B cell (primary cell): ENCODE measurements at regions not wholly inside any gene's neighbourhood (a gene's known extent, or its start where the extent isn't known, plus 50 kb on each side); places are given as distances from the start of the nearest gene placed in this dataset.

Experiments used
- ATAC-seq: fragments of 200-7000 bp; cut with Tn5 transposase; one replicate; pipeline ENCODE4 v1.10.0; 2021; ENCODE audit warnings: low read depth, mild to moderate bottlenecking, moderate number of reproducible peaks, moderate library complexity
- CTCF ChIA-PET: fragments of 350-600 bp; sonication (Branson Sonifier 250); formaldehyde crosslinking; loops from one replicate; lab custom pipeline; 2021; ENCODE audit warnings: antibody characterized with exemption, inconsistent platforms; lab: Charles Lee
- POLR2A ChIA-PET: fragments of 350-600 bp; sonication (Branson Sonifier 250); formaldehyde crosslinking; loops from one replicate; lab custom pipeline; 2021; ENCODE audit warnings: antibody characterized with exemption; lab: Charles Lee
- DNase-seq: peaks from one replicate; pipeline ENCODE4 v3.0.0; 2013
- H2AFZ ChIP-seq: 2 replicates; pipeline ENCODE4 v1.6.1; 2012; ENCODE audit warnings: mild to moderate bottlenecking, low read depth, low read length; ENCODE audit not compliant: insufficient read depth, poor library complexity, severe bottlenecking
- H3K27ac ChIP-seq, 2 donors: 1 replicate in 1 of 2; 2 replicates in 1 of 2; pipeline ENCODE4 v1.5.1; 2012 to 2013; ENCODE audit warnings: low read length in 2 of 2, mild to moderate bottlenecking in 2 of 2, moderate library complexity in 1 of 2
- H3K27me3 ChIP-seq, 4 experiments: fragments of 200-600 bp in 1 of 4; sonication (generic) in 1 of 4; replicated peaks in 1 of 4; 1 replicate in 2 of 4; 2 replicates in 2 of 4; pipeline versions ENCODE4 v1.6.1 to v1.7.0; 2013 to 2016; ENCODE audit warnings: low read length in 3 of 4, mild to moderate bottlenecking in 2 of 4, mixed read lengths in 1 of 4, moderate library complexity in 1 of 4; ENCODE audit not compliant: insufficient read depth in 4 of 4, control insufficient read depth in 3 of 4; ENCODE audit errors: control extremely low read depth in 1 of 4
- H3K36me3 ChIP-seq, 2 experiments: replicated peaks in 1 of 2; 1 replicate in 1 of 2; 2 replicates in 1 of 2; pipeline versions ENCODE4 v1.6.1 to v1.7.1; 2013; ENCODE audit warnings: low read length in 1 of 2; ENCODE audit not compliant: insufficient read depth in 2 of 2, control insufficient read depth in 1 of 2; ENCODE audit errors: control extremely low read depth in 1 of 2, extremely low read depth in 1 of 2
- H3K4me1 ChIP-seq, 2 donors: fragments of 200-600 bp in 1 of 2; sonication (generic) in 1 of 2; 1 replicate in 1 of 2; 2 replicates in 1 of 2; pipeline versions ENCODE4 v1.5.1 to v1.6.1; 2013 to 2017; ENCODE audit warnings: low read length in 2 of 2; ENCODE audit not compliant: control insufficient read depth in 2 of 2, insufficient read depth in 2 of 2
- H3K4me2 ChIP-seq: replicated peaks from 2 replicates; pipeline ENCODE3; 2012; ENCODE audit warnings: mild to moderate bottlenecking, low read depth, low read length; ENCODE audit not compliant: poor library complexity, severe bottlenecking
- H3K4me3 ChIP-seq, 5 experiments: fragments of 200-600 bp in 1 of 5; sonication (generic) in 1 of 5; 1 replicate in 3 of 5; 2 replicates in 2 of 5; pipeline versions ENCODE4 v1.5.1 to v1.7.0; 2011 to 2016; ENCODE audit warnings: low read length in 4 of 5, mild to moderate bottlenecking in 4 of 5, low read depth in 2 of 5, control low read depth in 1 of 5, moderate library complexity in 1 of 5; ENCODE audit not compliant: insufficient read depth in 1 of 5; ENCODE audit errors: control extremely low read depth in 1 of 5, extremely low read depth in 1 of 5
- H3K79me2 ChIP-seq: fragments of 200-600 bp; sonication (generic); one replicate; pipeline ENCODE4 v1.6.0; 2016; ENCODE audit warnings: low read length; ENCODE audit not compliant: control insufficient read depth, insufficient read depth
- H3K9ac ChIP-seq: fragments of 200-600 bp; sonication (generic); 2 replicates; pipeline ENCODE4 v1.6.1; 2017; ENCODE audit warnings: mild to moderate bottlenecking, low read length, moderate library complexity
- H3K9me3 ChIP-seq, 3 donors: one replicate each; pipeline versions ENCODE4 v1.6.1 to v1.7.1; 2013; ENCODE audit warnings: low read length in 2 of 3; ENCODE audit not compliant: control insufficient read depth in 2 of 3, insufficient read depth in 1 of 3; ENCODE audit errors: control extremely low read depth in 1 of 3
- H4K20me1 ChIP-seq: 2 replicates; pipeline ENCODE4 v1.6.0; 2012; ENCODE audit warnings: mild to moderate bottlenecking, low read length; ENCODE audit not compliant: insufficient read depth, control insufficient read depth, poor library complexity, severe bottlenecking
- H3K27ac Mint-ChIP-seq: one replicate; pipeline ENCODE4 v1.8.0; 2021; ENCODE audit warnings: mixed read lengths
- H3K27me3 Mint-ChIP-seq: one replicate; pipeline ENCODE4 v1.8.0; 2021; ENCODE audit warnings: mixed read lengths
- H3K4me1 Mint-ChIP-seq: one replicate; pipeline ENCODE4 v1.8.0; 2021; ENCODE audit warnings: mixed read lengths
- H3K4me3 Mint-ChIP-seq: one replicate; pipeline ENCODE4 v1.8.0; 2021; ENCODE audit warnings: mixed read lengths
- H3K9me3 Mint-ChIP-seq: one replicate; pipeline ENCODE4 v1.8.0; 2022; ENCODE audit warnings: mixed read lengths; ENCODE audit not compliant: insufficient read depth
- EZH2 ChIP-seq: IDR thresholded peaks from 2 replicates; pipeline ENCODE4 v1.6.1; 2012; ENCODE audit warnings: borderline replicate concordance, low read depth, mild to moderate bottlenecking, moderate library complexity, low read length; ENCODE audit not compliant: insufficient read depth, poor library complexity, severe bottlenecking
- WGBS: methylation state at CpG from one replicate; pipeline ENCODE4 v1.1.5; 2013; ENCODE audit warnings: missing lambda C conversion rate; ENCODE audit not compliant: insufficient coverage; 5-methylcytosine and 5-hydroxymethylcytosine counted together
- intact Hi-C: fragments of 100-400 bp; cut with micrococcal nuclease; formaldehyde crosslinking; loops from one replicate; pipeline ENCODE4 v1.10.0; 2022
- TF ChIP-seq, protein P1 (sequence below): fragments of 200-600 bp; IDR thresholded peaks from one replicate; pipeline ENCODE4 v1.8.0; 2022; ENCODE audit warnings: antibody characterized with exemption, mild to moderate bottlenecking

DNA sequence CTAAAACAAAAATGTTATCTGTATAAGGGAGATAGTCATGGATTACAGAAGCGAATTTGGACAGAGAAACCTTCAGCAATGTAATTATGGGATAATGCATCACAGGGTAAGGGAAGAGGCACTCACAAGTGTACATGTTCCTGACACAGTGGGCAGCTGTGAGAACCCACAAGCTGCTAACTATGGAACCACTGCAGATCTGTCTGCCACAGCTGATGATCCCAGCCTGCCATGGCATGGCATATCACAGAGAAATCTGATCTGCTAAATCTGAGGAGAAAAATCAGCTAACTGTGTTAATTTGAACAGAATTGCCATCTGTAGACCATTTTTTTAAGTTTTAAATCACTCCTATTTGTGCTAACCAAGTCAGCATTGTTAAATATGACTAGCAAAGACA lies 786.0 kb upstream of the AMELY start:
- peaks cover 2% of the 10 kb centered on the region for H3K4me1 Mint-ChIP-seq
- TF ChIP-seq, protein P1, sequence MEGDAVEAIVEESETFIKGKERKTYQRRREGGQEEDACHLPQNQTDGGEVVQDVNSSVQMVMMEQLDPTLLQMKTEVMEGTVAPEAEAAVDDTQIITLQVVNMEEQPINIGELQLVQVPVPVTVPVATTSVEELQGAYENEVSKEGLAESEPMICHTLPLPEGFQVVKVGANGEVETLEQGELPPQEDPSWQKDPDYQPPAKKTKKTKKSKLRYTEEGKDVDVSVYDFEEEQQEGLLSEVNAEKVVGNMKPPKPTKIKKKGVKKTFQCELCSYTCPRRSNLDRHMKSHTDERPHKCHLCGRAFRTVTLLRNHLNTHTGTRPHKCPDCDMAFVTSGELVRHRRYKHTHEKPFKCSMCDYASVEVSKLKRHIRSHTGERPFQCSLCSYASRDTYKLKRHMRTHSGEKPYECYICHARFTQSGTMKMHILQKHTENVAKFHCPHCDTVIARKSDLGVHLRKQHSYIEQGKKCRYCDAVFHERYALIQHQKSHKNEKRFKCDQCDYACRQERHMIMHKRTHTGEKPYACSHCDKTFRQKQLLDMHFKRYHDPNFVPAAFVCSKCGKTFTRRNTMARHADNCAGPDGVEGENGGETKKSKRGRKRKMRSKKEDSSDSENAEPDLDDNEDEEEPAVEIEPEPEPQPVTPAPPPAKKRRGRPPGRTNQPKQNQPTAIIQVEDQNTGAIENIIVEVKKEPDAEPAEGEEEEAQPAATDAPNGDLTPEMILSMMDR: no peak
- no peak for TF ChIP-seq EZH2
- Histone ChIP-seq H3K79me2 (no peaks in the 10 kb centered on the region), H3K9me3 (no peaks in the 10 kb centered on the region), H3K4me1 (no peaks in the 10 kb centered on the region), H3K36me3 (no peaks in the 10 kb centered on the region), H3K4me2 (no peak overlapping the region), H3K27me3 (no peaks in the 10 kb centered on the region), H3K4me3 (no peak overlapping the region), H4K20me1 (no peaks in the 10 kb centered on the region), H3K27ac (no peak overlapping the region), H2AFZ (no peak overlapping the region), H3K9ac (no peak overlapping the region)
- intact Hi-C loops: no loop called here
- H3K9me3 Mint-ChIP-seq: no peaks in the 10 kb centered on the region
- 100% methylated on average over 1 of the region's 1 CpG for WGBS
- H3K27me3 Mint-ChIP-seq: no peaks in the 10 kb centered on the region
- no peak for ATAC-seq
- H3K4me3 Mint-ChIP-seq: no peak overlapping the region
- ChIA-PET CTCF (no interaction called here), POLR2A (no interaction called here)
- no peak for DNase-seq
- no peak overlapping the region for H3K27ac Mint-ChIP-seq

DNA sequence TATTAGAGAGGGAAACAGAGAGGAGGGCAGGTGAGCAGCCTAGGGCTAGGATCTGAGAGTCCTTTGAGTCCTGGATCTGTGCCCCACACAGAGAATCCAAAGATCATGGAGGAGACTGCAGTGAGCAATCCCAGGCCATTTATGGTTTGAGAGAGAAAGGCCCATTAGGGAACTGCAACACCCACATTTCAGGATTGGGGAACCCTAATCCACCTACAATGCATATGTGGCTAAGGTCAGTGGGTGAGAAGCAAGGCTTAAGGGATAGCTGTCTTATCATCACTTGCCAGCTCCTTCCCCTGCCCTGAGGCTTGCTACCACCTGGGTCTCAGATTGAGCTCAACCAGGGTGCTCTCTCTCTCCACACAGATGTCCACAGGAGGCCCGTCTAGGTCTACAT lies 781.1 kb upstream of the AMELY start:
- H3K9me3 Mint-ChIP-seq: no peaks in the 10 kb centered on the region
- H3K9ac ChIP-seq: no peak overlapping the region
- no peaks in the 10 kb centered on the region for H3K4me1 ChIP-seq
- POLR2A ChIA-PET: no interaction called here
- TF ChIP-seq, protein P1: no peak
- no peak for TF ChIP-seq EZH2
- H3K4me2 ChIP-seq: no peak overlapping the region
- H3K79me2 ChIP-seq: no peaks in the 10 kb centered on the region
- intact Hi-C loops: no loop called here
- ATAC-seq: no peak
- peaks cover 5% of the 10 kb centered on the region for H3K4me1 Mint-ChIP-seq
- H3K27me3 ChIP-seq: no peaks in the 10 kb centered on the region
- no peak overlapping the region for H3K27ac Mint-ChIP-seq
- H3K27me3 Mint-ChIP-seq: no peaks in the 10 kb centered on the region
- H2AFZ ChIP-seq: no peak overlapping the region
- H3K36me3 ChIP-seq: no peaks in the 10 kb centered on the region
- no CpG with 5 or more reads among the region's 1 CpG for WGBS
- H3K4me3 Mint-ChIP-seq: no peak overlapping the region
- H3K27ac ChIP-seq: no peak overlapping the region
- no peaks in the 10 kb centered on the region for H4K20me1 ChIP-seq
- no peaks in the 10 kb centered on the region for H3K9me3 ChIP-seq
- H3K4me3 ChIP-seq: no peak overlapping the region
- CTCF ChIA-PET: no interaction called here
- no peak for DNase-seq
